ENCODE measurements at regions not wholly inside any gene's neighbourhood (a gene's known extent, or its start where the extent isn't known, plus 50 kb on each side); places are given as distances from the start of the nearest gene placed in this dataset.

DNA sequence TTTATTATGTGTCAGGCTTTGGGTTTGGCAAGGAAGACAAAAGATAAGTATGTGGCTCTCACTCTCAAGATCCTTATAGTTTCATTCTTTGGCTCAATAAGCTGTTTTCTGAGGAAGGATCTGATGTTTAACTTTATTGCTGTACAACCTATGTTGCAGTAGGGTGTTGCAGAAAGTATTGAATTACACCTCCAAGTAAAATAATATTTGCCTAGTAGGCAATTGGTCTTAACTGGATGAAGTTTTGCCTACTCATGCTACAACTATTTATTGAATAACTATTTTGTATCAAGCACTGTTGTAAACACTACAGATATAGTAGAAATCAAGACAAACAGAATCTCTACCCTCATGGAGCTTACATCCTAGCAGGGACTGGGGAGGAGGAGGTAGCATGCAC, 169.7 kb downstream of the TAF11L14 start:
- H3K9me3 Mint-ChIP-seq = no peaks in the 10 kb centered on the region
- no peak overlapping the region for H3K4me3 ChIP-seq (ENCODE audit: low read length)
- peaks cover 4% of the 10 kb centered on the region for H3K27me3 Mint-ChIP-seq (ENCODE audit: insufficient read depth)
- DNase-seq = no peak
- no peaks in the 10 kb centered on the region for H3K36me3 ChIP-seq (ENCODE audit: control insufficient read depth, insufficient read depth, low read length)
- H3K36me3 Mint-ChIP-seq (ENCODE audit: low read depth) = no peaks in the 10 kb centered on the region
- no peak overlapping the region for H3K27ac Mint-ChIP-seq
- H3K9me3 ChIP-seq (ENCODE audit: control insufficient read depth, low read length) = no peaks in the 10 kb centered on the region
- H3K4me1 ChIP-seq (ENCODE audit: control insufficient read depth, insufficient read depth, low read length) = no peaks in the 10 kb centered on the region
- no peak overlapping the region for H3K4me3 Mint-ChIP-seq
- no peak overlapping the region for H3K9ac ChIP-seq (ENCODE audit: extremely low read depth, low read length, poor library complexity, severe bottlenecking)
- TF ChIP-seq, protein P1, sequence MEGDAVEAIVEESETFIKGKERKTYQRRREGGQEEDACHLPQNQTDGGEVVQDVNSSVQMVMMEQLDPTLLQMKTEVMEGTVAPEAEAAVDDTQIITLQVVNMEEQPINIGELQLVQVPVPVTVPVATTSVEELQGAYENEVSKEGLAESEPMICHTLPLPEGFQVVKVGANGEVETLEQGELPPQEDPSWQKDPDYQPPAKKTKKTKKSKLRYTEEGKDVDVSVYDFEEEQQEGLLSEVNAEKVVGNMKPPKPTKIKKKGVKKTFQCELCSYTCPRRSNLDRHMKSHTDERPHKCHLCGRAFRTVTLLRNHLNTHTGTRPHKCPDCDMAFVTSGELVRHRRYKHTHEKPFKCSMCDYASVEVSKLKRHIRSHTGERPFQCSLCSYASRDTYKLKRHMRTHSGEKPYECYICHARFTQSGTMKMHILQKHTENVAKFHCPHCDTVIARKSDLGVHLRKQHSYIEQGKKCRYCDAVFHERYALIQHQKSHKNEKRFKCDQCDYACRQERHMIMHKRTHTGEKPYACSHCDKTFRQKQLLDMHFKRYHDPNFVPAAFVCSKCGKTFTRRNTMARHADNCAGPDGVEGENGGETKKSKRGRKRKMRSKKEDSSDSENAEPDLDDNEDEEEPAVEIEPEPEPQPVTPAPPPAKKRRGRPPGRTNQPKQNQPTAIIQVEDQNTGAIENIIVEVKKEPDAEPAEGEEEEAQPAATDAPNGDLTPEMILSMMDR (conservative IDR thresholded peaks at IDR 0.05) = no peak
- peaks cover 6% of the 10 kb centered on the region for H3K4me1 Mint-ChIP-seq
- H3K27ac ChIP-seq (ENCODE audit: low read depth, low read length) = no peak overlapping the region
- no peaks in the 10 kb centered on the region for H3K27me3 ChIP-seq (ENCODE audit: control insufficient read depth, insufficient read depth, low read length, poor library complexity, severe bottlenecking)

DNA sequence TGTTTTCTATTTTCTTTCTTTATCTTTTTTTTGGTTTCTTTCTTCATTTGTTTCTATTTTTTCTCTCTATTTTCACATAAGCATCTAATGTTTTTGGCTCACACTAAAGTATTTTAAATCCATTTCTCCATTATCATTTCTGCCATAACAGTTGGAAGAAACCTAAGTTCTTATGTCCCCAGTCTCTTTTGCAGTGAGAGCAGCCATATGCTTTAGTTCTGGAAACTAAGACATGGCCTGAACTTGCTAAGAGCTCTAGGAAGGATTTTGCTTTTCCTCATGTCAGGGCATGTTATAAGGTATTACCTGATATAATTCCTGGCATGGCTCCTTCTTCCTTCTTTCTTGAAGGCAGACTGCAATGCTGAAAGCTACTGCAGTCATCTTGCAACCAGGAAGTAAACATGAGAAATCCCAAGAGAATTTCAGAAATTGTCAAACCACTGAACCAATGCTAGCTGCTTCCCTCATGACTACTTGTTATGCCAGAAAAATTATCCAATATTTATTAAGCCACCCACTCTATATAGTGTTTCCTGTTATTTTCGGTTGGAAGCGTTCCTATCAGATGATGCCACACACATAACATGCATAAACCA, 171.1 kb downstream of the TAF11L14 start:
- TF ChIP-seq, protein P1 (conservative IDR thresholded peaks at IDR 0.05) = no peak
- WGBS, 2 experiments (ENCODE audit: insufficient coverage in 1 of 2, insufficient read length in 1 of 2) = 60% methylated on average over 1 of the region's 2 CpGs; no CpG with 5 or more reads in 1 of the 2 experiments
- Mint-ChIP-seq H3K4me1 (peaks cover 10% of the 10 kb centered on the region), H3K4me3 (no peak overlapping the region), H3K27me3 (ENCODE audit: insufficient read depth) (peaks cover 4% of the 10 kb centered on the region), H3K9me3 (no peaks in the 10 kb centered on the region), H3K36me3 (ENCODE audit: low read depth) (no peaks in the 10 kb centered on the region), H3K27ac (no peak overlapping the region)
- H3K27me3 ChIP-seq (ENCODE audit: control insufficient read depth, insufficient read depth, low read length, poor library complexity, severe bottlenecking) = no peaks in the 10 kb centered on the region
- no peak overlapping the region for H3K9ac ChIP-seq (ENCODE audit: extremely low read depth, low read length, poor library complexity, severe bottlenecking)
- H3K4me1 ChIP-seq (ENCODE audit: control insufficient read depth, insufficient read depth, low read length) = peaks cover 2% of the 10 kb centered on the region
- no peaks in the 10 kb centered on the region for H3K36me3 ChIP-seq (ENCODE audit: control insufficient read depth, insufficient read depth, low read length)
- no peak overlapping the region for H3K4me3 ChIP-seq (ENCODE audit: low read length)
- H3K9me3 ChIP-seq (ENCODE audit: control insufficient read depth, low read length) = no peaks in the 10 kb centered on the region
- no peak overlapping the region for H3K27ac ChIP-seq (ENCODE audit: low read depth, low read length)
- DNase-seq = no peak

DNA sequence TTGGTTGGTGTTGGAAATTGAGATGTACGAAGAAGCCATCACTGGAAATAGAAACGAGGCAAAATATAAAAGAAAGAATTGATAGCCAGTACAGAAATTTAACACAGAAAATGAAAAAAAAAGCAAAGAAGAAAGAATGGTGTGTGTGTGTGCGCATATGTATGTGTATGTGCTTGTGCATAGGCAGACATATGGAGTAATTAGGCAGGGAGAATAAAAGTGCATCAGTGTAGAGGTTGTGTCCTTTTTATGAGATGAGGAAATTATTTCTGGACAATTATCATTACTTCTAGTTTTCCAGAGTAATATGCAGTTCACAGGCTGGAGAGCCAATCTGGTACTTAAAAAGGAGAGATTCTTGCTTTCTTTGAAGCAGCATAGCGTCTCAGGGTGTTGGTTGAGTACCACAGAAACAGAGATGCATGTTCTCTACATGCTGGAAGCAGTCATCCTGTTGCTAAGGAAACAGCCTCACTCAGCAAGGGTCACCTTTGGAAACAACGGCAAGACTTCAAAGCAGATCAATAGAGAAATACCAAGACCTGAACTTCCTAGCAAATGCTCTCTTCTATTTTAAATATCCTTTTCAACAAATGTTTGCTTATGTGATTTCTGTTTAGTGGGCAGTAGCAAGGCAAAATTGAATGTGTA, 172.7 kb downstream of the TAF11L14 start:
- Mint-ChIP-seq H3K9me3 (no peaks in the 10 kb centered on the region), H3K4me1 (peaks cover 15% of the 10 kb centered on the region), H3K27ac (no peak overlapping the region), H3K4me3 (no peak overlapping the region), H3K27me3 (ENCODE audit: insufficient read depth) (peaks cover 4% of the 10 kb centered on the region), H3K36me3 (ENCODE audit: low read depth) (no peaks in the 10 kb centered on the region)
- peaks cover 3% of the 10 kb centered on the region for H3K4me1 ChIP-seq (ENCODE audit: control insufficient read depth, insufficient read depth, low read length)
- TF ChIP-seq, protein P1 (conservative IDR thresholded peaks at IDR 0.05) = no peak
- H3K27ac ChIP-seq (ENCODE audit: low read depth, low read length) = peak overlapping the region; percentile 45
- no peaks in the 10 kb centered on the region for H3K27me3 ChIP-seq (ENCODE audit: control insufficient read depth, insufficient read depth, low read length, poor library complexity, severe bottlenecking)
- 68 to 88% methylated on average over 4 to 5 of the region's 5 CpGs for WGBS, 2 experiments (ENCODE audit: insufficient coverage in 1 of 2, insufficient read length in 1 of 2)
- DNase-seq = no peak
- H3K9me3 ChIP-seq (ENCODE audit: control insufficient read depth, low read length) = no peaks in the 10 kb centered on the region
- H3K9ac ChIP-seq (ENCODE audit: extremely low read depth, low read length, poor library complexity, severe bottlenecking) = no peak overlapping the region
- H3K36me3 ChIP-seq (ENCODE audit: control insufficient read depth, insufficient read depth, low read length) = no peaks in the 10 kb centered on the region
- no peak overlapping the region for H3K4me3 ChIP-seq (ENCODE audit: low read length)

All from endodermal cell (in vitro differentiated cells).